Esophagus squamous epithelium (tissue), 5 donors: ENCODE measurements at regions not wholly inside any gene's neighbourhood (a gene's known extent, or its start where the extent isn't known, plus 50 kb on each side); places are given as distances from the start of the nearest gene placed in this dataset.

ENCODE experiments used
- DNase-seq: peaks from one replicate; lab custom pipeline; 2025; lab: John Stamatoyannopoulos, UW
- H3K27ac ChIP-seq, 4 donors: fragments of 200-600 bp; sonication (generic); one replicate each; pipeline ENCODE4 v1.5.1; 2016 to 2019; ENCODE audit warnings: mild to moderate bottlenecking in 1 of 4
- H3K27me3 ChIP-seq, 4 donors: fragments of 200-600 bp; sonication (generic); 1 replicate in 3 of 4; 2 replicates in 1 of 4; pipeline versions ENCODE4 v1.5.1 to v1.6.0; 2017 to 2021; ENCODE audit warnings: antibody characterized with exemption in 1 of 4
- H3K36me3 ChIP-seq, 3 donors: fragments of 200-600 bp; sonication (generic); one replicate each; pipeline ENCODE4 v1.5.1; 2016 to 2019
- H3K4me1 ChIP-seq, 3 donors: fragments of 200-600 bp; sonication (generic); one replicate each; pipeline ENCODE4 v1.5.1; 2017 to 2019
- H3K4me3 ChIP-seq, 4 donors: fragments of 200-600 bp; sonication (generic); 1 replicate in 3 of 4; 2 replicates in 1 of 4; pipeline ENCODE4 v1.5.1; 2016 to 2019; ENCODE audit warnings: mild to moderate bottlenecking in 2 of 4, moderate library complexity in 1 of 4
- H3K9me3 ChIP-seq, 3 donors: fragments of 200-600 bp; sonication (generic); one replicate each; pipeline ENCODE4 v1.5.1; 2016 to 2019
- CTCF ChIP-seq, 6 experiments: fragments of 450-650 bp in 4 of 6; fragments of 200-600 bp in 2 of 6; sonication (generic) in 2 of 6; IDR thresholded peaks; one replicate each; pipeline ENCODE4 v1.5.1; 2016 to 2019; ENCODE audit warnings: antibody characterized with exemption in 6 of 6, mild to moderate bottlenecking in 4 of 6, moderate library complexity in 4 of 6
- POLR2A ChIP-seq, 4 donors: fragments of 450-650 bp; IDR thresholded peaks; one replicate each; pipeline ENCODE4 v1.6.1; 2017; ENCODE audit warnings: antibody characterized with exemption in 4 of 4, mild to moderate bottlenecking in 4 of 4, moderate library complexity in 3 of 4
- WGBS, 2 donors: methylation state at CpG; one replicate each; pipeline ENCODE4 v1.1.5; 2018; 5-methylcytosine and 5-hydroxymethylcytosine counted together
- intact Hi-C: fragments of 100-400 bp; cut with DNase I; formaldehyde crosslinking; loops from one replicate; pipeline ENCODE4 v1.15.0; 2022
- donor health status: DM: yes; HTN: yes; CAD: no.

GRCh38 chr1:221100611-221101010 lies 221.4 kb downstream of the HLX start:
- TF ChIP-seq CTCF (IDR thresholded peaks at IDR 0.05) (no peak), POLR2A (IDR thresholded peaks at IDR 0.05) (no peak)
- Histone ChIP-seq H3K9me3 (no peaks in the 10 kb centered on the region), H3K27ac (peak overlapping the region in 2 of 4 donors; percentile 8 to 52), H3K36me3 (no peaks in the 10 kb centered on the region), H3K4me3 (no peak overlapping the region), H3K4me1 (peaks cover 0 to 22% (median 14%) of the 10 kb centered on the region in 3 donors), H3K27me3 (no peaks in the 10 kb centered on the region)
- DNase-seq: no peak
- intact Hi-C loops: no loop called here
- 23 to 24% methylated on average over 3 of the region's 3 CpGs for WGBS, 2 donors

GRCh38 chr1:221101807-221102605 lies 222.8 kb downstream of the HLX start:
- intact Hi-C loops: no loop called here
- Histone ChIP-seq H3K9me3 (no peaks in the 10 kb centered on the region), H3K27me3 (no peaks in the 10 kb centered on the region), H3K36me3 (no peaks in the 10 kb centered on the region), H3K27ac (no peak overlapping the region), H3K4me3 (no peak overlapping the region), H3K4me1 (peaks cover 0 to 22% (median 14%) of the 10 kb centered on the region in 3 donors)
- no peak for TF ChIP-seq POLR2A (IDR thresholded peaks at IDR 0.05)
- no peak for TF ChIP-seq CTCF (IDR thresholded peaks at IDR 0.05)
- no peak for DNase-seq

GRCh38 chr1:221104596-221104995 lies 225.4 kb downstream of the HLX start:
- H3K4me1 ChIP-seq: peaks cover 0 to 14% (median 13%) of the 10 kb centered on the region in 3 donors
- no peaks in the 10 kb centered on the region for H3K27me3 ChIP-seq
- no peak for DNase-seq
- 66 to 84% methylated on average over 3 of the region's 3 CpGs for WGBS, 2 donors
- no peak overlapping the region for H3K27ac ChIP-seq
- no peaks in the 10 kb centered on the region for H3K9me3 ChIP-seq
- intact Hi-C loops: no loop called here
- TF ChIP-seq CTCF (IDR thresholded peaks at IDR 0.05): no peak
- no peak overlapping the region for H3K4me3 ChIP-seq
- no peaks in the 10 kb centered on the region for H3K36me3 ChIP-seq

- intact Hi-C loops: no loop called here
- no peaks in the 10 kb centered on the region for H3K9me3 ChIP-seq
These were observed 226.3 kb downstream of the HLX start for GRCh38 chr1:221105578-221105977.

More at GRCh38 chr1:221105578-221105977, 226.3 kb downstream of the HLX start:
- H3K36me3 ChIP-seq: no peaks in the 10 kb centered on the region
- peaks cover 0 to 6% (median 5%) of the 10 kb centered on the region in 3 donors for H3K4me1 ChIP-seq
- 46 to 59% methylated on average over 1 of the region's 1 CpG for WGBS, 2 donors
- TF ChIP-seq POLR2A (IDR thresholded peaks at IDR 0.05) (no peak), CTCF (IDR thresholded peaks at IDR 0.05) (no peak)
- DNase-seq: no peak
- no peak overlapping the region for H3K4me3 ChIP-seq
- no peak overlapping the region for H3K27ac ChIP-seq
- no peaks in the 10 kb centered on the region for H3K27me3 ChIP-seq
